Ramos (cell line): ENCODE measurements at regions not wholly inside any gene's neighbourhood (a gene's known extent, or its start where the extent isn't known, plus 50 kb on each side); places are given as distances from the start of the nearest gene placed in this dataset.

Experiments used
- in situ Hi-C: fragments of 300-500 bp; cut with MboI; formaldehyde crosslinking; loops from one replicate; pipeline ENCODE4 v1.14.3; 2022; ENCODE audit warnings: low sequenced_read_pairs; ENCODE audit not compliant: unreplicated experiment

GRCh38 chr9:26603617-26604016 lies 289.0 kb downstream of the CAAP1 start:
- in situ Hi-C loops, result no loop called here

- in situ Hi-C loops, result no loop called here
Measured at GRCh38 chr9:26597542-26598149, 295.0 kb downstream of the CAAP1 start.

- in situ Hi-C loops, result no loop called here
Measured at GRCh38 chr9:26579056-26579455, 313.5 kb downstream of the CAAP1 start.

- in situ Hi-C loops, result no loop called here
Measured at GRCh38 chr9:26574898-26575440, 317.6 kb downstream of the CAAP1 start.

- in situ Hi-C loops, result no loop called here
Measured at GRCh38 chr9:26574256-26574655, 318.3 kb downstream of the CAAP1 start.

GRCh38 chr9:26567976-26568375 lies 324.6 kb downstream of the CAAP1 start:
- in situ Hi-C loops, result no loop called here

GRCh38 chr9:26566141-26566540 lies 326.5 kb downstream of the CAAP1 start:
- in situ Hi-C loops, result no loop called here

- in situ Hi-C loops, result no loop called here
Measured at GRCh38 chr9:26565118-26565517, 327.5 kb downstream of the CAAP1 start.

GRCh38 chr9:26562338-26562737 lies 330.3 kb downstream of the CAAP1 start:
- in situ Hi-C loops, result no loop called here

- in situ Hi-C loops, result no loop called here
Measured at GRCh38 chr9:26561928-26562327, 330.7 kb downstream of the CAAP1 start.

- in situ Hi-C loops, result no loop called here
Measured at GRCh38 chr9:26559506-26559905, 333.1 kb downstream of the CAAP1 start.

GRCh38 chr9:26551971-26552370 lies 340.6 kb downstream of the CAAP1 start:
- in situ Hi-C loops, result no loop called here

GRCh38 chr9:26551451-26551850 lies 341.2 kb downstream of the CAAP1 start:
- in situ Hi-C loops, result no loop called here

GRCh38 chr9:26548781-26549290 lies 343.8 kb downstream of the CAAP1 start:
- in situ Hi-C loops, result no loop called here

- in situ Hi-C loops, result no loop called here
Measured at GRCh38 chr9:26539867-26540493, 352.6 kb downstream of the CAAP1 start.

- in situ Hi-C loops, result no loop called here
Measured at GRCh38 chr9:26537211-26537610, 355.4 kb downstream of the CAAP1 start.

GRCh38 chr9:26535151-26535550 lies 357.5 kb downstream of the CAAP1 start:
- in situ Hi-C loops, result no loop called here

- in situ Hi-C loops, result no loop called here
Measured at GRCh38 chr9:26530841-26531240, 361.8 kb downstream of the CAAP1 start.

GRCh38 chr9:26527931-26528330 lies 364.7 kb downstream of the CAAP1 start:
- in situ Hi-C loops, result no loop called here

GRCh38 chr9:26524267-26524666 lies 368.3 kb downstream of the CAAP1 start:
- in situ Hi-C loops, result no loop called here

GRCh38 chr9:26523577-26523976 lies 369.0 kb downstream of the CAAP1 start:
- in situ Hi-C loops, result no loop called here

GRCh38 chr9:26520141-26520540 lies 372.5 kb downstream of the CAAP1 start:
- in situ Hi-C loops, result no loop called here
